HCT116 (cell line): ENCODE measurements at regions not wholly inside any gene's neighbourhood (a gene's known extent, or its start where the extent isn't known, plus 50 kb on each side); places are given as distances from the start of the nearest gene placed in this dataset.
A peak's percentile ranks its signal among the peaks of the same experiment; 100 is the strongest.

Source experiments
- ATAC-seq: fragments of 200-7000 bp; cut with Tn5 transposase; 2 replicates; pipeline ENCODE4 v1.9.1; 2020; ENCODE audit warnings: mild to moderate bottlenecking, moderate library complexity
- BruUV-seq: library from RNA; stranded (reverse); fragments of 400-500 nt; replicated peaks from 2 replicates; lab custom pipeline; 2021; lab: Mats Ljungman, UMichigan
- CTCF ChIA-PET: fragments of 300-600 bp; sonication (Branson Sonifier 250); formaldehyde crosslinking; loops from one replicate; lab custom pipeline; 2021; ENCODE audit warnings: antibody characterized with exemption; lab: Charles Lee
- POLR2A ChIA-PET: fragments of 300-600, 350-600 bp; sonication (Branson Sonifier 250); formaldehyde crosslinking; loops from one replicate; lab custom pipeline; 2021; ENCODE audit warnings: antibody characterized with exemption; lab: Charles Lee
- RAD21 ChIA-PET, 2 experiments: fragments of 300-600 bp; sonication (Branson Sonifier 250); formaldehyde crosslinking; loops; one replicate each; lab custom pipeline; 2023; ENCODE audit warnings: low total read pairs in 2 of 2; ENCODE audit not compliant: uncharacterized antibody in 2 of 2, unreplicated experiment in 2 of 2, low non-redundant PET in 1 of 2; lab: Charles Lee
- DNase-seq: peaks from one replicate; pipeline ENCODE4 v3.0.0-alpha.2; 2010; ENCODE audit warnings: low read depth, low spot score
- H2AFZ ChIP-seq: fragments of 200-600 bp; shearing (Covaris generic), sonication (generic); 2 replicates; pipeline ENCODE4 v1.6.1; 2017; ENCODE audit warnings: low read depth, mixed run types, mixed read lengths, antibody characterized with exemption, low read length; ENCODE audit not compliant: poor library complexity, severe bottlenecking
- H3K27ac ChIP-seq: 2 replicates; pipeline ENCODE4 v1.5.1; 2012; ENCODE audit warnings: low read depth, low read length
- H3K27me3 ChIP-seq: fragments of 200-600 bp; sonication (generic); 2 replicates; pipeline ENCODE4 v1.6.1; 2016; ENCODE audit warnings: mixed run types, low read length, mixed read lengths; ENCODE audit not compliant: insufficient read depth
- H3K36me3 ChIP-seq, 2 experiments: fragments of 200-500 bp in 1 of 2; fragments of 200-600 bp in 1 of 2; sonication (Bioruptor generic) in 1 of 2; sonication (generic) in 1 of 2; 2 replicates each; pipeline versions ENCODE4 v1.5.1 to v1.6.1; 2014 to 2016; ENCODE audit warnings: low read length in 2 of 2, inconsistent platforms in 1 of 2, mixed read lengths in 1 of 2, mixed run types in 1 of 2; ENCODE audit not compliant: insufficient read depth in 2 of 2, control insufficient read depth in 1 of 2
- H3K4me1 ChIP-seq, 2 experiments: fragments of 200-600 bp in 1 of 2; sonication (generic) in 1 of 2; 2 replicates each; pipeline versions ENCODE4 v1.5.1 to v1.6.1; 2012 to 2017; ENCODE audit warnings: low read length in 2 of 2, inconsistent platforms in 1 of 2, mild to moderate bottlenecking in 1 of 2, mixed read lengths in 1 of 2, mixed run types in 1 of 2, moderate library complexity in 1 of 2; ENCODE audit not compliant: insufficient read depth in 2 of 2, control insufficient read depth in 1 of 2
- H3K4me2 ChIP-seq: fragments of 200-600 bp; sonication (generic); 2 replicates; pipeline ENCODE4 v1.6.1; 2017; ENCODE audit warnings: mixed run types, low read length, mixed read lengths
- H3K4me3 ChIP-seq, 2 experiments: fragments of 200-600 bp in 1 of 2; sonication (generic) in 1 of 2; replicated peaks in 1 of 2; 2 replicates each; pipeline ENCODE4 v1.5.1; 2011 to 2016; ENCODE audit warnings: low read length in 2 of 2, control low read depth in 1 of 2, low read depth in 1 of 2, mild to moderate bottlenecking in 1 of 2, mixed read lengths in 1 of 2, mixed run types in 1 of 2
- H3K79me2 ChIP-seq: fragments of 200-600 bp; sonication (generic); 2 replicates; pipeline ENCODE4 v1.6.1; 2017; ENCODE audit warnings: mild to moderate bottlenecking, mixed run types, low read length, moderate library complexity, mixed read lengths; ENCODE audit not compliant: insufficient read depth
- H3K9ac ChIP-seq: fragments of 200-600 bp; sonication (generic); 2 replicates; pipeline ENCODE4 v1.6.1; 2016; ENCODE audit warnings: low read length, mixed read lengths
- H3K9me2 ChIP-seq: fragments of 200-600 bp; sonication (generic), shearing (Covaris generic); 2 replicates; pipeline ENCODE4 v1.6.1; 2017; ENCODE audit warnings: mixed run types, mild to moderate bottlenecking, moderate library complexity; ENCODE audit not compliant: insufficient read depth
- H3K9me3 ChIP-seq, 2 experiments: fragments of 200-500 bp in 1 of 2; fragments of 200-600 bp in 1 of 2; sonication (Bioruptor generic) in 1 of 2; sonication (generic) in 1 of 2; 2 replicates each; pipeline ENCODE4 v1.6.1; 2014 to 2017; ENCODE audit warnings: low read length in 2 of 2, mixed read lengths in 2 of 2, inconsistent platforms in 1 of 2, low read depth in 1 of 2, mild to moderate bottlenecking in 1 of 2, mixed run types in 1 of 2, moderate library complexity in 1 of 2; ENCODE audit not compliant: control insufficient read depth in 1 of 2, insufficient read depth in 1 of 2
- H4K20me1 ChIP-seq: fragments of 200-600 bp; sonication (generic), shearing (Covaris generic); 2 replicates; pipeline ENCODE4 v1.6.1; 2017; ENCODE audit warnings: mixed run types, mild to moderate bottlenecking, moderate library complexity; ENCODE audit not compliant: insufficient read depth
- ELF1 ChIP-seq: IDR thresholded peaks from 2 replicates; pipeline ENCODE4 v1.6.1; 2012; ENCODE audit warnings: low read depth, borderline replicate concordance
- EZH2 ChIP-seq: fragments of 200-600 bp; sonication (generic); IDR thresholded peaks from 2 replicates; pipeline ENCODE4 v1.6.1; 2017; ENCODE audit warnings: antibody characterized with exemption, mixed run types
- EZH2phosphoT487 ChIP-seq: fragments of 200-600 bp; IDR thresholded peaks from 2 replicates; pipeline ENCODE4 v1.6.1; 2018; ENCODE audit warnings: antibody characterized with exemption, borderline replicate concordance
- FOSL1 ChIP-seq: IDR thresholded peaks from 2 replicates; pipeline ENCODE4 v1.6.1; 2012; ENCODE audit warnings: low read depth
- JUND ChIP-seq: IDR thresholded peaks from 2 replicates; pipeline ENCODE4 v1.6.1; 2012
- RAD21 ChIP-seq: IDR thresholded peaks from 2 replicates; pipeline ENCODE4 v1.6.1; 2012; ENCODE audit warnings: low read depth, mild to moderate bottlenecking
- SIN3A ChIP-seq: IDR thresholded peaks from 2 replicates; pipeline ENCODE4 v1.6.1; 2012; ENCODE audit warnings: low read depth
- SRF ChIP-seq: IDR thresholded peaks from 2 replicates; pipeline ENCODE4 v1.6.1; 2012; ENCODE audit warnings: low read depth
- ZNF274 ChIP-seq: fragments of 200-500 bp; sonication (Bioruptor generic); IDR thresholded peaks from 2 replicates; pipeline ENCODE4 v1.6.1; 2014; ENCODE audit warnings: mild to moderate bottlenecking, low read depth, low read length, inconsistent platforms
- intact Hi-C: fragments of 100-400 bp; cut with micrococcal nuclease; formaldehyde crosslinking; loops from 2 replicates; pipeline ENCODE4 v1.10.0; 2022
- TF ChIP-seq, protein P1 (sequence below), 3 experiments: fragments of 200-600 bp in 1 of 3; sonication (generic) in 1 of 3; IDR thresholded peaks in 2 of 3; conservative IDR thresholded peaks in 1 of 3; 2 replicates each; pipeline ENCODE4 v1.5.1; 2012 to 2017; ENCODE audit warnings: low read depth in 2 of 3, low read length in 2 of 3, antibody characterized with exemption in 1 of 3, borderline replicate concordance in 1 of 3, control low read depth in 1 of 3, mild to moderate bottlenecking in 1 of 3, mixed read lengths in 1 of 3, mixed run types in 1 of 3, moderate library complexity in 1 of 3; ENCODE audit not compliant: insufficient read depth in 1 of 3

GRCh38 chr13:95378603-95379002, 77.4 kb upstream of the ABCC4 start:
- intact Hi-C loops, result no loop called here
- H3K4me1 ChIP-seq, result peaks cover 9 to 12% of the 10 kb centered on the region in 2 experiments
- BruUV-seq, result no TSS peak
- H3K36me3 ChIP-seq, result no peaks in the 10 kb centered on the region
- no peaks in the 10 kb centered on the region for H3K79me2 ChIP-seq
- CTCF ChIA-PET, result no interaction called here
- POLR2A ChIA-PET, result no interaction called here
- H3K4me2 ChIP-seq, result no peak overlapping the region
- H3K27ac ChIP-seq, result no peak overlapping the region
- TF ChIP-seq ZNF274, result no peak
- TF ChIP-seq EZH2, result no peak
- TF ChIP-seq SIN3A, result no peak
- TF ChIP-seq EZH2phosphoT487, result no peak
- no peak for TF ChIP-seq SRF
- no peak for TF ChIP-seq ELF1
- TF ChIP-seq JUND, result no peak
- DNase-seq (no peak), ATAC-seq (no peak)
- no peak overlapping the region for H3K9ac ChIP-seq
- H3K4me3 ChIP-seq, result no peak overlapping the region
- H3K27me3 ChIP-seq, result no peaks in the 10 kb centered on the region
- RAD21 ChIA-PET, result no interaction called here
- H3K9me2 ChIP-seq, result no peaks in the 10 kb centered on the region
- H3K9me3 ChIP-seq, result no peaks in the 10 kb centered on the region
- no peak overlapping the region for H2AFZ ChIP-seq
- H4K20me1 ChIP-seq, result no peaks in the 10 kb centered on the region

DNA sequence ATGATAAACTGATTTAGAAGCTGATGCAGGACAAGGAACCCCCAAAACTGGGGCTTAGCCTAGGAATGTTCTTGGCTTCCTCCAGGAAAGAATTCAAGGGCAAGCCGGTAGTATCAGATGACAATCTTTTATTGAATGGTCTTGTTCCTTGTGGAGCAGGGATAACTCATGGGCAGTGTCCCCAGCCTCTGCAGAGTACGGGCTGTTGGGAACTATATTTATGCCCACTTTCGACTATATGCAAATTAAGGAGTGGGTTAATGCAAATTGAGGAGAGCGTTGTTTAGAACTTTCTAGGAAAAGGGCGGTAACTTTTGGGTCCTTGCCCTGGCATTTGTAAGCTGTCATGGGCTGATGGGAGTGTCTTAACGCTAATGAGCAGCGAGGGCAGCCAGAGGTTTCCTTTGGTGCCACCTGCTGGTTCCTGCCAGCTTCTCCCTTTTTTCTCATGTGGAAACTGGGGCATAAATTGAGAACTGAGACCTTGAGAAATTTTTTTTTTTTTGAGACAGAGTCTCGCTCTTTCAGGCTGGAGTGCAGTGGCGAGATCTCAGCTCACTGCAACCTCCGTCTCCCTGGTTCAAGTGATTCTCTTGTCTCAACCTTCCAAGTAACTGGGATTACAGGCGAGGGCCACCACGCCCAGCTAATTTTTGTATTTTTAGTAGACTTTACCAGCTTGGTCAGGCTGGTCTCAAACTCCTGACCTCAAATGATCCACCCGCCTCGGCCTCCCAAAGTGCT, 79.4 kb upstream of the ABCC4 start:
- H3K9me3 ChIP-seq, result no peaks in the 10 kb centered on the region
- H2AFZ ChIP-seq, result peak overlapping the region; percentile 88
- TF ChIP-seq FOSL1 (no peak), RAD21 (peak; percentile 92)
- TF ChIP-seq, protein P1, sequence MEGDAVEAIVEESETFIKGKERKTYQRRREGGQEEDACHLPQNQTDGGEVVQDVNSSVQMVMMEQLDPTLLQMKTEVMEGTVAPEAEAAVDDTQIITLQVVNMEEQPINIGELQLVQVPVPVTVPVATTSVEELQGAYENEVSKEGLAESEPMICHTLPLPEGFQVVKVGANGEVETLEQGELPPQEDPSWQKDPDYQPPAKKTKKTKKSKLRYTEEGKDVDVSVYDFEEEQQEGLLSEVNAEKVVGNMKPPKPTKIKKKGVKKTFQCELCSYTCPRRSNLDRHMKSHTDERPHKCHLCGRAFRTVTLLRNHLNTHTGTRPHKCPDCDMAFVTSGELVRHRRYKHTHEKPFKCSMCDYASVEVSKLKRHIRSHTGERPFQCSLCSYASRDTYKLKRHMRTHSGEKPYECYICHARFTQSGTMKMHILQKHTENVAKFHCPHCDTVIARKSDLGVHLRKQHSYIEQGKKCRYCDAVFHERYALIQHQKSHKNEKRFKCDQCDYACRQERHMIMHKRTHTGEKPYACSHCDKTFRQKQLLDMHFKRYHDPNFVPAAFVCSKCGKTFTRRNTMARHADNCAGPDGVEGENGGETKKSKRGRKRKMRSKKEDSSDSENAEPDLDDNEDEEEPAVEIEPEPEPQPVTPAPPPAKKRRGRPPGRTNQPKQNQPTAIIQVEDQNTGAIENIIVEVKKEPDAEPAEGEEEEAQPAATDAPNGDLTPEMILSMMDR (IDR thresholded peaks at IDR 0.05 in 2 of 3, conservative IDR thresholded peaks at IDR 0.05 in 1 of 3; ENCODE audit: borderline replicate concordance in 1 of 3, insufficient read depth in 1 of 3, low read depth in 2 of 3, low read length in 2 of 3), result peak; percentile 75 to 88 (median 88)
- H3K79me2 ChIP-seq, result no peaks in the 10 kb centered on the region
- H4K20me1 ChIP-seq, result no peaks in the 10 kb centered on the region
- no TSS peak for BruUV-seq
- RAD21 ChIA-PET, result interaction anchor here (0.9 to 1.8 kb wide), 8 partner anchors 13 to 191 kb away, joined by 3 to 7 read pairs (median 6); no protein-coding TSS in a partner anchor
- H3K9me2 ChIP-seq, result no peaks in the 10 kb centered on the region
- no peaks in the 10 kb centered on the region for H3K27me3 ChIP-seq
- H3K27ac ChIP-seq, result no peak overlapping the region
- H3K4me3 ChIP-seq, result no peak overlapping the region; a peak in 1 of 4 replicates
- DNase-seq, result peak; percentile 86
- no peaks in the 10 kb centered on the region for H3K36me3 ChIP-seq
- peak overlapping the region; percentile 48 for H3K4me2 ChIP-seq
- CTCF ChIA-PET, result interaction anchor here (0.7 to 3.3 kb wide), 15 partner anchors 8 to 453 kb away, joined by 3 to 47 read pairs (median 5); partner anchors contain the start of gene ABCC4
- H3K9ac ChIP-seq, result 0 out of 2 replicates have a peak overlapping the region, but pooled peaks have one; percentile 20
- peaks cover 9 to 19% of the 10 kb centered on the region in 2 experiments for H3K4me1 ChIP-seq
- POLR2A ChIA-PET, result interaction anchor here (0.6 to 1.0 kb wide), 3 partner anchors 44 to 191 kb away, joined by 3 to 5 read pairs (median 4); no protein-coding TSS in a partner anchor
- intact Hi-C loops, result loop anchor here (1.0 kb wide), 2 partner anchors 84 to 191 kb away; no protein-coding TSS in a partner anchor
- peak; percentile 93 for ATAC-seq
